Keratinocyte (primary cell): ENCODE measurements at regions not wholly inside any gene's neighbourhood (a gene's known extent, or its start where the extent isn't known, plus 50 kb on each side); places are given as distances from the start of the nearest gene placed in this dataset.

ENCODE experiments used
- DNase-seq: peaks from one replicate; pipeline ENCODE4 v3.0.0-alpha.2; 2011; ENCODE audit warnings: low read depth, missing footprints, low spot score
- FAIRE-seq: peaks from 2 replicates; lab custom pipeline; 2011; peaks lifted over from hg19 to GRCh38; lab: Jason Lieb, UNC
- H2AFZ ChIP-seq: 2 replicates; pipeline ENCODE4 v1.6.0; 2012; ENCODE audit warnings: low read length, control low read depth, inconsistent platforms; ENCODE audit not compliant: control insufficient read depth
- H3K27ac ChIP-seq: 2 replicates; pipeline ENCODE4 v1.5.1; 2011; ENCODE audit warnings: low read length; ENCODE audit not compliant: control insufficient read depth, insufficient read depth
- H3K27me3 ChIP-seq: 3 replicates; pipeline ENCODE4 v1.6.0; 2011; ENCODE audit warnings: low read length; ENCODE audit not compliant: control insufficient read depth, insufficient read depth; ENCODE audit errors: extremely low read depth
- H3K36me3 ChIP-seq, 2 experiments: 2 replicates in 1 of 2; 3 replicates in 1 of 2; pipeline ENCODE4 v1.5.1; 2011; ENCODE audit warnings: low read length in 2 of 2, mild to moderate bottlenecking in 1 of 2; ENCODE audit not compliant: control insufficient read depth in 2 of 2, insufficient read depth in 2 of 2; ENCODE audit errors: extremely low read depth in 1 of 2
- H3K4me1 ChIP-seq: 3 replicates; pipeline ENCODE4 v1.5.1; 2011; ENCODE audit warnings: low read length; ENCODE audit not compliant: control insufficient read depth, insufficient read depth; ENCODE audit errors: extremely low read depth
- H3K4me2 ChIP-seq: 3 replicates; pipeline ENCODE4 v1.6.0; 2011; ENCODE audit warnings: low read depth, low read length; ENCODE audit not compliant: control insufficient read depth, insufficient read depth; ENCODE audit errors: extremely low read depth
- H3K4me3 ChIP-seq, 3 experiments: fragments of 200-600 bp in 1 of 3; sonication (generic) in 1 of 3; 2 replicates in 2 of 3; 3 replicates in 1 of 3; pipeline ENCODE4 v1.5.1; 2011 to 2016; ENCODE audit warnings: low read length in 3 of 3, mild to moderate bottlenecking in 3 of 3, control low read depth in 2 of 3, inconsistent platforms in 1 of 3, low read depth in 1 of 3, mixed read lengths in 1 of 3, mixed run types in 1 of 3, moderate library complexity in 1 of 3; ENCODE audit not compliant: control insufficient read depth in 2 of 3, insufficient read depth in 2 of 3; ENCODE audit errors: extremely low read depth in 1 of 3
- H3K79me2 ChIP-seq: 2 replicates; pipeline ENCODE4 v1.6.0; 2012; ENCODE audit warnings: low read length; ENCODE audit not compliant: control insufficient read depth, insufficient read depth
- H3K9ac ChIP-seq: 3 replicates; pipeline ENCODE4 v1.6.0; 2011; ENCODE audit warnings: low read length; ENCODE audit not compliant: control insufficient read depth, insufficient read depth; ENCODE audit errors: extremely low read depth
- H3K9me1 ChIP-seq: 3 replicates; pipeline ENCODE4 v1.6.0; 2011; ENCODE audit warnings: low read length; ENCODE audit not compliant: control insufficient read depth, insufficient read depth; ENCODE audit errors: extremely low read depth
- H3K9me3 ChIP-seq: 2 replicates; pipeline ENCODE4 v1.5.1; 2012; ENCODE audit warnings: low read depth, low read length; ENCODE audit not compliant: control insufficient read depth
- H4K20me1 ChIP-seq: 3 replicates; pipeline ENCODE4 v1.6.0; 2011; ENCODE audit warnings: low read length; ENCODE audit not compliant: control insufficient read depth, insufficient read depth; ENCODE audit errors: extremely low read depth
- CTCF ChIP-seq, 3 experiments: IDR thresholded peaks in 1 of 3; conservative IDR thresholded peaks in 1 of 3; optimal IDR thresholded peaks in 1 of 3; 2 replicates in 2 of 3; 3 replicates in 1 of 3; pipeline versions ENCODE3 to v1.5.1; 2011; ENCODE audit warnings: low read length in 3 of 3, mild to moderate bottlenecking in 3 of 3, moderate library complexity in 2 of 3, control low read depth in 1 of 3, inconsistent platforms in 1 of 3; ENCODE audit not compliant: insufficient read depth in 2 of 3; ENCODE audit errors: extremely low read depth in 1 of 3
- EZH2 ChIP-seq: IDR thresholded peaks from one replicate; pipeline ENCODE4 v1.6.1; 2012; ENCODE audit warnings: inconsistent platforms, mild to moderate bottlenecking, low read length, moderate library complexity
- dilution Hi-C: fragments of 300-500 bp; cut with MboI; formaldehyde crosslinking; loops from one replicate; pipeline ENCODE4 v1.7.0; 2020; ENCODE audit warnings: low sequenced_read_pairs; ENCODE audit not compliant: extremely low pct_ligation_motif_present

- Histone ChIP-seq H3K4me2 (peak overlapping the region; percentile 97), H3K27ac (peak overlapping the region; percentile 100), H3K4me3 (peak overlapping the region in 2 of 3 experiments; percentile 43 to 60), H3K9me3 (no peaks in the 10 kb centered on the region), H3K79me2 (no peaks in the 10 kb centered on the region), H3K27me3 (no peaks in the 10 kb centered on the region), H3K4me1 (peaks cover 20% of the 10 kb centered on the region), H3K9me1 (no peaks in the 10 kb centered on the region), H4K20me1 (no peaks in the 10 kb centered on the region), H2AFZ (peak overlapping the region; percentile 88), H3K9ac (peak overlapping the region; percentile 80), H3K36me3 (no peaks in the 10 kb centered on the region)
- DNase-seq: peak; percentile 80
- dilution Hi-C loops: no loop called here
- TF ChIP-seq CTCF (optimal IDR thresholded peaks at IDR 0.05 in 1 of 3, IDR thresholded peaks at IDR 0.05 in 1 of 3, conservative IDR thresholded peaks at IDR 0.05 in 1 of 3; ENCODE audit: extremely low read depth in 1 of 3, insufficient read depth in 2 of 3, low read length in 3 of 3) (no peak), EZH2 (no peak)
- FAIRE-seq: peak; percentile 100
Observed at GRCh38 chr12:90090929-90091651, 382.5 kb upstream of the ATP2B1 start.

GRCh38 chr12:90086281-90086680 is 377.6 kb upstream of the ATP2B1 start:
- no peak for FAIRE-seq
- H4K20me1 ChIP-seq: no peaks in the 10 kb centered on the region
- H2AFZ ChIP-seq: no peak overlapping the region
- no peak overlapping the region for H3K4me2 ChIP-seq
- no peaks in the 10 kb centered on the region for H3K9me1 ChIP-seq
- no peak overlapping the region for H3K4me3 ChIP-seq
- H3K4me1 ChIP-seq: peaks cover 21% of the 10 kb centered on the region
- H3K9me3 ChIP-seq: no peaks in the 10 kb centered on the region
- no peaks in the 10 kb centered on the region for H3K27me3 ChIP-seq
- H3K27ac ChIP-seq: no peak overlapping the region
- H3K79me2 ChIP-seq: no peaks in the 10 kb centered on the region
- H3K9ac ChIP-seq: no peak overlapping the region
- dilution Hi-C loops: no loop called here
- H3K36me3 ChIP-seq: no peaks in the 10 kb centered on the region
- no peak for DNase-seq
- TF ChIP-seq EZH2 (no peak), CTCF (optimal IDR thresholded peaks at IDR 0.05 in 1 of 3, IDR thresholded peaks at IDR 0.05 in 1 of 3, conservative IDR thresholded peaks at IDR 0.05 in 1 of 3; ENCODE audit: extremely low read depth in 1 of 3, insufficient read depth in 2 of 3, low read length in 3 of 3) (no peak)
